Suprapubic skin (tissue), 4 donors: ENCODE measurements at regions not wholly inside any gene's neighbourhood (a gene's known extent, or its start where the extent isn't known, plus 50 kb on each side); places are given as distances from the start of the nearest gene placed in this dataset.

Experiments used
- DNase-seq, 2 donors: peaks; one replicate each; pipeline ENCODE4 v3.0.0-alpha.2; 2019; ENCODE audit warnings: low spot score in 2 of 2
- H3K27ac ChIP-seq: fragments of 200-600 bp; sonication (generic); one replicate; pipeline ENCODE4 v1.5.1; 2019
- H3K27me3 ChIP-seq: fragments of 200-600 bp; sonication (generic); one replicate; pipeline ENCODE4 v1.5.1; 2019
- H3K36me3 ChIP-seq: fragments of 200-600 bp; sonication (generic); one replicate; pipeline ENCODE4 v1.5.1; 2019
- H3K4me1 ChIP-seq: fragments of 200-600 bp; sonication (generic); one replicate; pipeline ENCODE4 v1.5.1; 2019
- H3K4me3 ChIP-seq: fragments of 200-600 bp; sonication (generic); one replicate; pipeline ENCODE4 v1.5.1; 2019; ENCODE audit warnings: mild to moderate bottlenecking
- H3K9me3 ChIP-seq: fragments of 200-600 bp; sonication (generic); one replicate; pipeline ENCODE4 v1.5.1; 2019
- CTCF ChIP-seq, 2 donors: fragments of 200-600 bp in 1 of 2; fragments of 450-650 bp in 1 of 2; sonication (generic) in 1 of 2; IDR thresholded peaks; one replicate each; pipeline ENCODE4 v1.5.1; 2016 to 2019; ENCODE audit warnings: antibody characterized with exemption in 2 of 2, mild to moderate bottlenecking in 1 of 2, moderate library complexity in 1 of 2
- EP300 ChIP-seq: sonication (generic); formaldehyde crosslinking; IDR thresholded peaks from one replicate; pipeline ENCODE4 v1.6.1; 2017; ENCODE audit warnings: antibody characterized with exemption
- POLR2A ChIP-seq, 2 donors: fragments of 450-650 bp; IDR thresholded peaks; one replicate each; pipeline ENCODE4 v1.6.1; 2017; ENCODE audit warnings: antibody characterized with exemption in 2 of 2, mild to moderate bottlenecking in 2 of 2, moderate library complexity in 2 of 2
- POLR2AphosphoS5 ChIP-seq, 3 donors: sonication (generic); formaldehyde crosslinking; IDR thresholded peaks; one replicate each; pipeline ENCODE4 v1.6.1; 2017; ENCODE audit warnings: antibody characterized with exemption in 3 of 3
- WGBS: methylation state at CpG from one replicate; pipeline ENCODE4 v1.1.5; 2018; 5-methylcytosine and 5-hydroxymethylcytosine counted together

GRCh38 chrX:4322916-4323315, 609.5 kb upstream of the PRKX start:
- H3K9me3 ChIP-seq: no peaks in the 10 kb centered on the region

GRCh38 chrX:4320436-4320947, 607.0 kb upstream of the PRKX start:
- TF ChIP-seq CTCF (IDR thresholded peaks at IDR 0.05): no peak
- no peak for TF ChIP-seq POLR2A (IDR thresholded peaks at IDR 0.05)
- TF ChIP-seq POLR2AphosphoS5 (IDR thresholded peaks at IDR 0.05): no peak
- no peak for TF ChIP-seq EP300
- Histone ChIP-seq H3K4me1 (no peaks in the 10 kb centered on the region), H3K27ac (no peak overlapping the region), H3K27me3 (no peaks in the 10 kb centered on the region), H3K4me3 (no peak overlapping the region), H3K9me3 (no peaks in the 10 kb centered on the region), H3K36me3 (no peaks in the 10 kb centered on the region)
- DNase-seq: no peak
- WGBS: 40% methylated on average over 9 of the region's 9 CpGs

More at GRCh38 chrX:4322916-4323315, 609.5 kb upstream of the PRKX start:
- Histone ChIP-seq H3K27ac (no peak overlapping the region), H3K36me3 (no peaks in the 10 kb centered on the region), H3K27me3 (no peaks in the 10 kb centered on the region), H3K4me1 (no peaks in the 10 kb centered on the region), H3K4me3 (no peak overlapping the region)
- WGBS: 72% methylated on average over 5 of the region's 5 CpGs
- TF ChIP-seq CTCF (IDR thresholded peaks at IDR 0.05) (no peak), POLR2AphosphoS5 (IDR thresholded peaks at IDR 0.05) (no peak), POLR2A (IDR thresholded peaks at IDR 0.05) (no peak)
- no peak for DNase-seq

GRCh38 chrX:4315891-4316290, 602.4 kb upstream of the PRKX start:
- DNase-seq: no peak
- Histone ChIP-seq H3K36me3 (no peaks in the 10 kb centered on the region), H3K9me3 (no peaks in the 10 kb centered on the region), H3K27ac (no peak overlapping the region), H3K4me3 (no peak overlapping the region), H3K27me3 (no peaks in the 10 kb centered on the region), H3K4me1 (no peaks in the 10 kb centered on the region)
- TF ChIP-seq POLR2AphosphoS5 (IDR thresholded peaks at IDR 0.05): no peak
- TF ChIP-seq EP300: no peak
- no peak for TF ChIP-seq CTCF (IDR thresholded peaks at IDR 0.05)
- TF ChIP-seq POLR2A (IDR thresholded peaks at IDR 0.05): no peak
- WGBS: 83% methylated on average over 2 of the region's 2 CpGs

GRCh38 chrX:4314586-4314985, 601.1 kb upstream of the PRKX start:
- no peak overlapping the region for H3K4me3 ChIP-seq
- no peaks in the 10 kb centered on the region for H3K9me3 ChIP-seq
- no peaks in the 10 kb centered on the region for H3K36me3 ChIP-seq
- H3K4me1 ChIP-seq: no peaks in the 10 kb centered on the region
- no peaks in the 10 kb centered on the region for H3K27me3 ChIP-seq
- TF ChIP-seq POLR2AphosphoS5 (IDR thresholded peaks at IDR 0.05): no peak
- WGBS: 100% methylated on average over 1 of the region's 1 CpG
- DNase-seq: no peak
- no peak overlapping the region for H3K27ac ChIP-seq

- no peaks in the 10 kb centered on the region for H3K36me3 ChIP-seq
- TF ChIP-seq POLR2A (IDR thresholded peaks at IDR 0.05): no peak
- TF ChIP-seq EP300: no peak
- TF ChIP-seq POLR2AphosphoS5 (IDR thresholded peaks at IDR 0.05): no peak
- TF ChIP-seq CTCF (IDR thresholded peaks at IDR 0.05): no peak
- no peak overlapping the region for H3K4me3 ChIP-seq
- H3K27me3 ChIP-seq: no peaks in the 10 kb centered on the region
- H3K9me3 ChIP-seq: no peaks in the 10 kb centered on the region
- WGBS: 72% methylated on average over 4 of the region's 4 CpGs
- no peak for DNase-seq
- H3K4me1 ChIP-seq: no peaks in the 10 kb centered on the region
- H3K27ac ChIP-seq: no peak overlapping the region
Measured at GRCh38 chrX:4277122-4277521, 563.7 kb upstream of the PRKX start.

GRCh38 chrX:4268676-4269075, 555.2 kb upstream of the PRKX start:
- Histone ChIP-seq H3K4me3 (no peak overlapping the region), H3K36me3 (no peaks in the 10 kb centered on the region), H3K27ac (no peak overlapping the region), H3K27me3 (no peaks in the 10 kb centered on the region), H3K4me1 (no peaks in the 10 kb centered on the region), H3K9me3 (no peaks in the 10 kb centered on the region)
- TF ChIP-seq CTCF (IDR thresholded peaks at IDR 0.05) (no peak), POLR2AphosphoS5 (IDR thresholded peaks at IDR 0.05) (no peak), EP300 (no peak), POLR2A (IDR thresholded peaks at IDR 0.05) (no peak)
- 35% methylated on average over 2 of the region's 2 CpGs for WGBS
- no peak for DNase-seq
